Spleen (tissue), 7 donors: ENCODE measurements at regions not wholly inside any gene's neighbourhood (a gene's known extent, or its start where the extent isn't known, plus 50 kb on each side); places are given as distances from the start of the nearest gene placed in this dataset.

Experiments
- POLR2AphosphoS5 ChIP-seq, 3 donors: sonication (generic); formaldehyde crosslinking; IDR thresholded peaks; one replicate each; pipeline ENCODE4 v1.5.1; 2017; ENCODE audit warnings: antibody characterized with exemption in 3 of 3
- TF ChIP-seq, protein P1 (sequence below), 11 experiments: fragments of 200-600 bp in 7 of 11; fragments of 450-650 bp in 4 of 11; sonication (generic) in 4 of 11; IDR thresholded peaks in 8 of 11; conservative IDR thresholded peaks in 3 of 11; 1 replicate in 7 of 11; 2 replicates in 4 of 11; pipeline versions ENCODE4 v1.4.0 to v1.8.0; 2016 to 2021; ENCODE audit warnings: antibody characterized with exemption in 11 of 11, inconsistent platforms in 4 of 11, mild to moderate bottlenecking in 1 of 11
- donor health status: DM: no; HTN: no; CAD: no; lungs with moderate emphysema.
- donor health status: DM: no; HTN: no; CAD: no.
- donor health status: DM: no; HTN: no; CAD: no.

DNA sequence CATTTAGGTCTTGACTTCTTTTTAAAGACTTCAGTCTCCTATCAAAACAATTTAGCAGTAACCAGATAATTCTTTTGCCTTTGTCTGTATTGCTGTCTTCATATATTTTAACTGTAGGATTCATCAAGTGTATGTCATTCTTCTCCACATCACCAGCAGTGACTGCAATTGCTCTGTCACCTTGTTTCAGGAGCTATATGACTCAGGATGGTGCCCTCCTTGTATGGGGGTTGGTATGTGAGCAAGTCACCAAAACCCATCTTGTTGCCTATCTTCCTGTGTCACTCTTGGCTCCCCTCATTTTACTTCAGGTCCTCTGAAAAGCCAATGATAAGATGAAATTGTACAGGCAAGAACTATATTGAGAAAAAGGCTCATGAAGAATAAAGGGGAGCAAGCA, 256.9 kb upstream of the LUZP2 start:
- TF ChIP-seq POLR2AphosphoS5 (IDR thresholded peaks at IDR 0.05): no peak
- TF ChIP-seq, protein P1, sequence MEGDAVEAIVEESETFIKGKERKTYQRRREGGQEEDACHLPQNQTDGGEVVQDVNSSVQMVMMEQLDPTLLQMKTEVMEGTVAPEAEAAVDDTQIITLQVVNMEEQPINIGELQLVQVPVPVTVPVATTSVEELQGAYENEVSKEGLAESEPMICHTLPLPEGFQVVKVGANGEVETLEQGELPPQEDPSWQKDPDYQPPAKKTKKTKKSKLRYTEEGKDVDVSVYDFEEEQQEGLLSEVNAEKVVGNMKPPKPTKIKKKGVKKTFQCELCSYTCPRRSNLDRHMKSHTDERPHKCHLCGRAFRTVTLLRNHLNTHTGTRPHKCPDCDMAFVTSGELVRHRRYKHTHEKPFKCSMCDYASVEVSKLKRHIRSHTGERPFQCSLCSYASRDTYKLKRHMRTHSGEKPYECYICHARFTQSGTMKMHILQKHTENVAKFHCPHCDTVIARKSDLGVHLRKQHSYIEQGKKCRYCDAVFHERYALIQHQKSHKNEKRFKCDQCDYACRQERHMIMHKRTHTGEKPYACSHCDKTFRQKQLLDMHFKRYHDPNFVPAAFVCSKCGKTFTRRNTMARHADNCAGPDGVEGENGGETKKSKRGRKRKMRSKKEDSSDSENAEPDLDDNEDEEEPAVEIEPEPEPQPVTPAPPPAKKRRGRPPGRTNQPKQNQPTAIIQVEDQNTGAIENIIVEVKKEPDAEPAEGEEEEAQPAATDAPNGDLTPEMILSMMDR (IDR thresholded peaks at IDR 0.05 in 8 of 11, conservative IDR thresholded peaks at IDR 0.05 in 3 of 11): no peak
